ENCODE measurements at regions not wholly inside any gene's neighbourhood (a gene's known extent, or its start where the extent isn't known, plus 50 kb on each side); places are given as distances from the start of the nearest gene placed in this dataset.
"Not testable (repeated sequence)": the region's sequence is repeated elsewhere in the genome, so short reads cannot be mapped to it uniquely, and the experiment has no call there.

DNA sequence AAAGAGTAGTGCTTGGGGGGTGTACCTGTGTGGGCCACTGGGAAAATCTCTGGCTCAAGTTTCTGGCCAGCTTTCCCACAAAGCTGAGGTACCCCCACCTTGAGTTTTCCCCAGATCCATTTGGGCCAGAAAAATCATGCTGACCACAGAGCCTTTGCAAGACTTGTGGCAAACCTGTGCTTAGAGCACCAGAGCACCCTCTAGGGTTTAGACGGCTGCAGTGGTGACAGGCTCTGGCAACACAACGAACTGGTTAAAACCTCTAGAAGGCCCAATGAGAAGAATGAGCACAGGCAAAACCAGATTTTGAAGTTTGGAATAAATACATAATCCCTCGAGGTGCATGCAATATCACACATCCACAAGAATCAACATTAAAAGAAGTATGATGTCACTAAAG, 290.7 kb upstream of the FOLH1 start:
- Histone ChIP-seq H3K36me3 (no peaks in the 10 kb centered on the region), H3K4me1 (no peaks in the 10 kb centered on the region), H3K4me3 (no peak overlapping the region), H3K9me3 (no peaks in the 10 kb centered on the region), H3K27me3 (no peaks in the 10 kb centered on the region), H3K27ac (no peak overlapping the region)
- intact Hi-C loops (cut with DNase I; ENCODE audit: low total_unique reads): no loop called here
- DNase-seq: no peak
- TF ChIP-seq POLR2A (IDR thresholded peaks at IDR 0.05): no peak
- TF ChIP-seq, protein P1, sequence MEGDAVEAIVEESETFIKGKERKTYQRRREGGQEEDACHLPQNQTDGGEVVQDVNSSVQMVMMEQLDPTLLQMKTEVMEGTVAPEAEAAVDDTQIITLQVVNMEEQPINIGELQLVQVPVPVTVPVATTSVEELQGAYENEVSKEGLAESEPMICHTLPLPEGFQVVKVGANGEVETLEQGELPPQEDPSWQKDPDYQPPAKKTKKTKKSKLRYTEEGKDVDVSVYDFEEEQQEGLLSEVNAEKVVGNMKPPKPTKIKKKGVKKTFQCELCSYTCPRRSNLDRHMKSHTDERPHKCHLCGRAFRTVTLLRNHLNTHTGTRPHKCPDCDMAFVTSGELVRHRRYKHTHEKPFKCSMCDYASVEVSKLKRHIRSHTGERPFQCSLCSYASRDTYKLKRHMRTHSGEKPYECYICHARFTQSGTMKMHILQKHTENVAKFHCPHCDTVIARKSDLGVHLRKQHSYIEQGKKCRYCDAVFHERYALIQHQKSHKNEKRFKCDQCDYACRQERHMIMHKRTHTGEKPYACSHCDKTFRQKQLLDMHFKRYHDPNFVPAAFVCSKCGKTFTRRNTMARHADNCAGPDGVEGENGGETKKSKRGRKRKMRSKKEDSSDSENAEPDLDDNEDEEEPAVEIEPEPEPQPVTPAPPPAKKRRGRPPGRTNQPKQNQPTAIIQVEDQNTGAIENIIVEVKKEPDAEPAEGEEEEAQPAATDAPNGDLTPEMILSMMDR (IDR thresholded peaks at IDR 0.05): no peak

DNA sequence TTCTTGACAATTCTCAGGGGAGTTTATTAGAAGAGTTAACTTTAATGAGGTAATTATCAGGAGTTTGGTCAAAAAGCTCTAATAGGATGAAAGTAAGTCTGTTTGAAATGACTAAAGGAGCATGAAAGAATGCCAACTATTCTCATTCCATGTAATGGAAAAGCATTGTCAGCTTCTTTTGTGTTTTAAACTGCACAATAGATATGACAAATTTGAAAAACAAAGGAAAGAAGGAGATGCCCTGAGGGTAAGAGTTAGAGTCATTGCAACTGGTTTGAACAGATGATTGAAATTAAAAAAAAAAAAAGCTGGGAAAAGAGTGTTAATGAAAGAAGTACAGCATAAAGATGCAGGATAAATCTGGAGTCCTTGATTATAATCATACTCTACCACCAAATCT, 296.8 kb upstream of the FOLH1 start:
- intact Hi-C loops (cut with DNase I; ENCODE audit: low total_unique reads): no loop called here
- no peaks in the 10 kb centered on the region for H3K9me3 ChIP-seq

DNA sequence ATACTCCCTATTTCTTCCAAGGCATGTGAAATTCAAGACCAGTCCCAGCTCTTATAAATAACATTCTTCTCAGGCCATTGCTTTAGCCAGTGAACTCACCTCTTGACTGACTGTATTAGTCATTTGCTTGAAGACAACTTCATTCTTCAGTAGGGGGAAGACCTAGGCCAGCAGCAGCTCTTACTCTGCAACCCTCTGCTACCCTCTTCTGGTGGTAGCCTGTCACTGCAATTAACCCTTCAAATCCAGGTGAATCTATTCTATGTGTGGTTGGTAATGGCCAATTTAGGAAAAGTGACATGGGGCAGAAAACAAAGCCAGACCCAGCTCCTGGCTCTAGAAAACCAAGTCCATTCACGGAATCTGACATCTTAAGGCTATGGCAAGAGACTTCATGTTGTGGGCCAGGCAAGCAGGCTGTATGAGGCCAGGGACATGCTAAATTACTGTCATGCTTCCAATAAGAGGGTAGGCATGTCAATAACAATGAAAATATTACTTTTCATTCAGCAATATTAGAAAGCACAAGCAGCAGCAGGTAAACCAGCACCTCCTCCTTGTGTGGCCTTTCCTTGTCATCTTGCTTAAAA, 317.9 kb upstream of the FOLH1 start:
- H3K9me3 ChIP-seq; intact Hi-C loops (cut with DNase I; ENCODE audit: low total_unique reads); H3K4me1 ChIP-seq; H3K27ac ChIP-seq; H3K36me3 ChIP-seq; DNase-seq; H3K27me3 ChIP-seq; H3K4me3 ChIP-seq: not testable (repeated sequence)
- TF ChIP-seq, protein P1 (IDR thresholded peaks at IDR 0.05): peak in 3 of 4 experiments; percentile 7 to 41 (median 18)

More for the DNA sequence above, 296.8 kb upstream of the FOLH1 start:
- Histone ChIP-seq H3K27ac (no peak overlapping the region), H3K27me3 (no peaks in the 10 kb centered on the region), H3K4me1 (no peaks in the 10 kb centered on the region), H3K4me3 (no peak overlapping the region), H3K36me3 (no peaks in the 10 kb centered on the region)
- no peak for DNase-seq
- TF ChIP-seq, protein P1 (IDR thresholded peaks at IDR 0.05): no peak
- no peak for TF ChIP-seq POLR2A (IDR thresholded peaks at IDR 0.05)

DNA sequence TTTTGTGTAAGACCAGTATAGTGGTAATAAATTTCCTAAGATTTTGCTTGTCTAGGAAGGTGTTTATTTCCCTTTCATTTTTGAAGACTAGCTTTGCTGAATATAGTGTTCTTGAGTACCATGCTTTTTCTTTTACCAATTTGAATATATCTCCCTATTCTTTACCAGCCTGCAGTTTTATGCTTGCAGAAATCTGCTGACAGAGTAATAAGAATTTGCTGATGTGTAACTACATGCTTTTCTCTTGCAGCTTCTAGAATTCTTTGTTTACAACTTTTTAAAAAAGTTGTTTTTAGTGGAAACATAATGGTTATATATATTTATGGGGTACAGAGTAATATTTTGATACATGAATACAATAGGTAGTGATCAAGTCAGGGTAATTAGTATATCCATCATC, 324.8 kb upstream of the FOLH1 start:
- Histone ChIP-seq H3K9me3 (no peaks in the 10 kb centered on the region), H3K4me3 (no peak overlapping the region), H3K36me3 (no peaks in the 10 kb centered on the region), H3K27ac (no peak overlapping the region), H3K4me1 (no peaks in the 10 kb centered on the region), H3K27me3 (no peaks in the 10 kb centered on the region)
- no peak for DNase-seq
- TF ChIP-seq POLR2A (IDR thresholded peaks at IDR 0.05): no peak
- TF ChIP-seq, protein P1 (IDR thresholded peaks at IDR 0.05): no peak
- intact Hi-C loops (cut with DNase I; ENCODE audit: low total_unique reads): no loop called here

DNA sequence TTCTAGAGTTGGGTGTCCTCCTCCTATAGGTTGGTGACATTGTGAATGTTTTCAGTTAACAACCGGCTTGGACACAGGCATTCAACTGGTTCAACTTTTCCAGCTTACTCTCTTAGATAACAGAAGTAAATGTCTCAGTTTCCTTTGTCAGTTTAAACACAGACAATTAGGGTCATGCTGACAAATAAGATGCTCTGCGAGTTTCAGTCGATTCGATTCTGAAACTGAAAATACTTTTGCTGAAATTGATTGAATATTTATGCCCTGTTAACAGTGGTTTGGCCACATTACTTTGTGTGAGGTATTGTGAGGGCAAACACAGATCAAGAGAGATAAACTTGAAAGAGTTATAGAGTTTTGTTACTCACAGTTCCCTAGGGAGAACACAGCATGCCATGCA, 330.5 kb upstream of the FOLH1 start:
- H3K27ac ChIP-seq; DNase-seq; H3K36me3 ChIP-seq; H3K9me3 ChIP-seq; intact Hi-C loops (cut with DNase I; ENCODE audit: low total_unique reads); H3K4me1 ChIP-seq; H3K4me3 ChIP-seq; H3K27me3 ChIP-seq: not testable (repeated sequence)

DNA sequence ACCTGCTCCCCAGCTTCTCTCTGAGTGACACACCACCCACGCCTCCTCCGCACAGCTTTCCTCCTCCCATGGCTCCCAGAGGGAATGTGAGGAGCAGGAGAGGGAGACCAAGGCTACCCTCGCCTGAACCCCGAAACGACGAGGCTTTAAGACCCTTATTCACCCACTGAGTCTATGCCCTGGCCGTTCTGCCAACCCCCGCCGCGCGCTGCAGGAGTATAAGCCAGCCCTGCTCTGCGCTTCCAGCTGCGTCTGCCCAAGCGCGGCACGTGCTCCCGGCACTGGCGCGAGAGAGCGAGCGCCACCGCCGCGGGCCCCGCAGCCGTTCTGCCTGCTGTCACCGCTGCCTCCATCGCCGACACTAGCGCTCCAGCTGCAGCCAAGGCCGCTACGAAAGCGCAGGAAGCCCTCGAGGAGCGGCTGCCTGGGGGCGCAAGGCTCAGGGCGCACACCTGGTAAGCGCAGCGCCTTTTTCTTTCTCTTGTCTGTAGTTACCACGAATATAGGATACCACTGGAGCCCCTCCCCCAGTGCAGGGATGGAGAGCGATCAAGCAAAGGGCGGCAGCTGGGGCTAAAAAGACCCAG, 350.0 kb upstream of the FOLH1 start:
- H3K9me3 ChIP-seq; DNase-seq; H3K4me3 ChIP-seq; H3K4me1 ChIP-seq; H3K27ac ChIP-seq; H3K36me3 ChIP-seq; intact Hi-C loops (cut with DNase I; ENCODE audit: low total_unique reads); H3K27me3 ChIP-seq: not testable (repeated sequence)

DNA sequence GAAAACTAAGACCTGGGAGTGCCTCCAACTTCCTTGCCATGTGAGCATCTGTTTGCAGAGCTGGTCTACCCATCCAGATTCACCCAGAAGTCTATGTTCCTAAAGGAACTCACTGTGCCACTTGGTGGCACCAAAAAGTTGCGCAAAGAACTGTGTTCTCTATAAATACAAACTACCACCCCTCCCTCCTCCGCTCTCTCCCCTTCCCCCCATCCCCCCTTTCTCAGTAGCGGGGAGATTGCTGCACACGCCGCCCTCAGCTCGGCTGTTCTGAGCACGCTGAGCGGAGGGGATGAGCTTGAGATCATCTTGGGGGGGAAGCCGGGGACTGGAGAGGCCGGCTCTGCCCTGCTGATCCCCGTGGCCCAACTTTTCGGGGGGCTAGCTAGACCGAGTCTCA, 352.2 kb upstream of the FOLH1 start:
- H3K36me3 ChIP-seq; intact Hi-C loops (cut with DNase I; ENCODE audit: low total_unique reads); H3K27me3 ChIP-seq; H3K4me1 ChIP-seq; H3K9me3 ChIP-seq; DNase-seq; H3K27ac ChIP-seq; H3K4me3 ChIP-seq: not testable (repeated sequence)

DNA sequence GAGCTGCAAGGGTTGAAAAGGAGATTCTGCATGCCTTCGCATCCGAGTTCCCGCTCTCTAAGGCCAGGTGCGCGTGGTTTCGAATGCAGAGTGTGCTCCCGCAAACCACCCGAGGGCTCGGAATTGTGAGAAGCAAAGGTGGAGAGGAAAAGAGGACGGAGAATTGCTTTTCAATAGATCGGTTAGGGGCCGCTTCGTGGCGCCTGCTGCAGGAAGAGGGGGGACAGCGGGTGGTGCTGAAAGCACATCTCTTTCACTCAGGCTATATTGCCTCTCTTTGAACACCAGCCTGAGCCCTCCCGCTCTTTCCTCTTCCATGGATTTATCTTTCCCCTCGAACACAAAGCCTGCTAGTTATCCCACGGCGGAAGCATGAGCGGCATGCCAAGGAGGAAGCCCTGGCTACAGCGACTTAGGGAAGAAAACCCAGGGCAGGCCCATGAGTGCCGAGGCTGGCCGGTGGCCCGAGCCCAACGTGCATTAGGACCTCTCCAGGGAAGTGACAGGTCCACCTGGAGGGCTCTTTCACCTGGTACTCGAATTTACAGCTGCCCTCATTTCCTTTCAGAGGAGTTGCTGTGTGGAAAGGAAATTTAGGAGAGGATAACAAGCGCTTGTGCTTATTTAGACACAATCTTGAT, 353.0 kb upstream of the FOLH1 start:
- H3K36me3 ChIP-seq; H3K4me1 ChIP-seq; H3K27ac ChIP-seq; H3K4me3 ChIP-seq; H3K9me3 ChIP-seq; intact Hi-C loops (cut with DNase I; ENCODE audit: low total_unique reads); H3K27me3 ChIP-seq; DNase-seq: not testable (repeated sequence)

DNA sequence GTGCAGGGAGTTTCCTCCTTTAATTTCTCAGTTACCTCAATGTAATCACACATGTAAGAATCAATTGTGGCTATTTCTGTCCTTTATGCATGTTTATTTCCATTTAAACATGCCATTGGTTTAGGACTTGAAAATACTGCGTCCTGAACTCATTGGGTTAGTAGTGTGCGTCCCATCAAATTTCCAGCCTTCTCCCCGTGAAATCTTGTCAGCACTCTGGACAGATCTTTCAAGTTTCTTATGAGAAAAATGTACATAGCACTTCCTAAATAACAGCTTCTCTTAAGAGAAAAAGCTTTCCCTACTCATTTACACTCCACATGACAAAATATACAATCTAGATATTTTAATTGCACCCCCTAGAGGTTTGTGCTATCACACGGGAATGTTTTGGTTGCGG, 353.9 kb upstream of the FOLH1 start:
- H3K27ac ChIP-seq; DNase-seq; intact Hi-C loops (cut with DNase I; ENCODE audit: low total_unique reads); H3K4me1 ChIP-seq; H3K36me3 ChIP-seq; H3K4me3 ChIP-seq; H3K27me3 ChIP-seq; H3K9me3 ChIP-seq: not testable (repeated sequence)
